HG02571 (cell line): ENCODE measurements at regions not wholly inside any gene's neighbourhood (a gene's known extent, or its start where the extent isn't known, plus 50 kb on each side); places are given as distances from the start of the nearest gene placed in this dataset.
"Not testable (repeated sequence)": the region's sequence is repeated elsewhere in the genome, so short reads cannot be mapped to it uniquely, and the experiment has no call there.

ENCODE experiments used
- ATAC-seq: cut with Tn5 transposase; IDR thresholded peaks from one replicate; pipeline ENCODE4 v1.9.1; 2021; ENCODE audit warnings: mild to moderate bottlenecking, moderate library complexity; ENCODE audit not compliant: unreplicated experiment

- ATAC-seq: no peak
Observed at GRCh38 chr3:70658513-70659310, 346.3 kb upstream of the MDFIC2 start.

GRCh38 chr3:70657454-70657853 lies 345.0 kb upstream of the MDFIC2 start:
- ATAC-seq: no peak

GRCh38 chr3:70647823-70648222 lies 335.4 kb upstream of the MDFIC2 start:
- ATAC-seq: no peak

DNA sequence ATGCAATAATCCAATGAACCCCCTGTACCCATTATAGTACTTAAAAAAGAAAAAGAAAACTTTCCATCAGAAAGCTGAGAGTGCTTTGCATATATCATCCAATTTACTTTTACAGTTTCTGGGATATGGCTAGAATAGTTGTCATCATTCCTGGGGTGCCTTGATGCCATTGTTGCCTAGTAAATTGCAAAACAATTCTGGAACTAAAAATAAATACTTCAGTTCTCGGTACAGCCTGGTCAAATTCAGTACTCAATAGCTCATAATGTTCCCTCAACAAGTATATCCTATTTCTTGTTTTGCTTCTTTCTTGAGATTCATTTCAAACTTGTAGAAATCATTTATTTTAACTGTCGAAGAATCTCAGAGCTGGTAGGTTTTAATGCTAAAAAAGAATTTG lies 334.7 kb upstream of the MDFIC2 start:
- no peak for ATAC-seq

DNA sequence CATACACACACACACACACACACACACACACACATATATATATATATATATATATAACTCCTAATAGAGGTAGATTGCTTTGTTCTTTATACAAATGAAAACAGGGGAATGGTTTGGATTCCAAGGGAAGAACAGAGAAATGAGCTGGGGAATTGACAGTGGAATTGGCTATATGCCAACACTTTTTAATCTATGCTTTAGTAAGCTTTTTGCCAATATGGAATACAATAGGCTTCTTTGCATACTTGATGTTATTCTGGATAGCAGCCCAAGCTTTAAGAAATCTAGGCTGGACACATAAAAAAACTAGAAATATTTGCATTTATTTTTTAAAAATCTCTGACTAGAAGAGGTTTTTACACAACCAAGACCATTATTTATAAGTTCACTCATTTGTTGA lies 334.2 kb upstream of the MDFIC2 start:
- ATAC-seq: no peak

- no peak for ATAC-seq
Observed at GRCh38 chr3:70640481-70640880, 328.0 kb upstream of the MDFIC2 start.

DNA sequence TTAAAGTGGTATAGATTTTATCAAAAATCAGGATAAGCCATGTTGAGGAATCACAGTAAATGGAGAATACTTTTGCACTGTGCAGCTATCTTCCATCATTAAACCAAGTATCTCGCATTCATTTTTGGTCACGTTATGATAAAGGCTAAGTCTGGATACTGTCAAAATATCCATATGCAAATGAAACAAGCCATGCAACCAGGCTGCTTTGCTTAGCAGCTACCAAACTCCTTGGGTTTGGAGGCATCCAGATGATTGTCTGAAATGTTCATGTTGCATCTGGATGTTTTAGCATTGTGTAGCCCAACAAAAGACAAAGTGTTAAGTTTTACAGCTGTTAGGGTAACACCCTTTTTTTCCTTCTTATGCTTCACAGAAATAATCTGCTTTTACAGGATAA lies 322.9 kb upstream of the MDFIC2 start:
- no peak for ATAC-seq

- ATAC-seq: no peak
Observed at GRCh38 chr3:70631716-70632307, 319.4 kb upstream of the MDFIC2 start.

GRCh38 chr3:70621451-70621850 lies 309.0 kb upstream of the MDFIC2 start:
- ATAC-seq: no peak

DNA sequence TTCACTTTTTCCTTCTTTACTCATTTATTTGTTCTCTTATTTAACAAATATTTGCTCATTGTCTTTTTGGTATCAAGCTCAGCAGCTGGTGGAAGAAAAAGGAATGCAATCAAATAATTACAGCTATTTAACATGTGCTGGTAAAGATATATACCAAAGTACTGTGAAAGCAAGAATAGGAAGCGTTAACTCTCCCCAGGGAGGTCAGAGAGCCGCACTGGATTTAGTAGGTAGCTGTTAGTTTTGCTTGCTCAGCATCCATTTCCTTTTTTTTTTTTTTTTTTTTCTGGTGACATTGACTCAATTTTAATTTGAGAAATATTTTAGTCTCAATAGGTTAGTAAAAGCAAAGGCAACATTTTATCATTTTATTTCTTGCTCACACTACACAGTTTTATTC lies 308.5 kb upstream of the MDFIC2 start:
- no peak for ATAC-seq

- ATAC-seq: no peak
Observed at GRCh38 chr3:70620367-70620766, 307.9 kb upstream of the MDFIC2 start.

DNA sequence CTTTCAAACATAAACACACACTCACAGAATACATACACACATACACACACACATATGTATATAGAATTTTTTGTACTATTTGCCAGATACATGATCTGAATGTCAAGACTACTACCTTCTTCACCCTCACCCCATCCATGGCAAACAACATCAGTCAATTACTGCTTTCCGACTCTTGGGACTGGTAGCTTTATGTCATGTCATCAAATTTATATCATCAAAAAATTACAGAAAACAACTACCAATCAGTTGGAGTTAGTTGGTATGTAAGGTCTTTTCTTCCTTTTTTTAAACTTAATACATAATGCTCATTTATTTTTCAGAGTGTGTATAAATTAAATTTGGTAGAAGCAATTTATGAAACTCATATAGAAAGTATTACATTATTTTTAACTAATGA lies 305.7 kb upstream of the MDFIC2 start:
- ATAC-seq: no peak

GRCh38 chr3:70617349-70617748 lies 304.9 kb upstream of the MDFIC2 start:
- not testable (repeated sequence) for ATAC-seq

DNA sequence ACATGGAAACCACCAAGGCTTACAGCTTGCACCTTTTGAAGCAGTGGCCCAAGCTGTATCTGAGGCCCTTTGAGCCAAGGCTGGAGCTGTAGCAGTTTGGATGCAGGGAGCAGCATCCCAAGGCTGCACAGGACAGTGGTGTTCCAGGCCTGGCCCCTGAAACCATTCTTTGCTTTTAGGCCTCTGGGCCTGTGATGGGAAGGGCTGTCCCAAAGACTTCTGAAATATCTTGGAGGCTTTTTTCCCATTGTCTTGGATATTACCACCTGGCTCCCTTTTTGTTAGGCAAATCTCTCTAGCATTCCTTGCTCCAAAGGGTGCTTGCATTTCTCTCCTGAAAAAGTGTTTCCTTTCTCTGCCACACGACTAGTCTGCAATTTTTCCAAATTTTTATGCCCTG lies 302.8 kb upstream of the MDFIC2 start:
- ATAC-seq: no peak

DNA sequence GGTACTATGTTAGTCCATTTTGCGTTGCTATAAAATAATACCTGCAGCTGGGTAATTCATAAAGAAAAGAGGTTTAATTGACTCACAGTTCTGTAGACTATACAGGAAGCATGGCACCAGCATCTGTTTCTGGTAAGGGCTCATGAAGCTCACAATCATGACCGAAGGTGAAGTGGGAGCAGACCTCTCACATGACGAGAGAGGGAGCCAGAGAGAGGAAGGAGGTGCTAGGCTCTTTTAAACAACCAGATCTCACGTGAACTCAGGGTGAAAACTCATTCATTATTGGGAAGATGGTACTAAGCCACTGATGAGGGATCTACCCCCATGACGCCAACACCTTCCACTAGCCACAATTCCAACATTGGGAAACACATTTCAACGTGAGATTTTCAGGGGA lies 301.7 kb upstream of the MDFIC2 start:
- no peak for ATAC-seq

DNA sequence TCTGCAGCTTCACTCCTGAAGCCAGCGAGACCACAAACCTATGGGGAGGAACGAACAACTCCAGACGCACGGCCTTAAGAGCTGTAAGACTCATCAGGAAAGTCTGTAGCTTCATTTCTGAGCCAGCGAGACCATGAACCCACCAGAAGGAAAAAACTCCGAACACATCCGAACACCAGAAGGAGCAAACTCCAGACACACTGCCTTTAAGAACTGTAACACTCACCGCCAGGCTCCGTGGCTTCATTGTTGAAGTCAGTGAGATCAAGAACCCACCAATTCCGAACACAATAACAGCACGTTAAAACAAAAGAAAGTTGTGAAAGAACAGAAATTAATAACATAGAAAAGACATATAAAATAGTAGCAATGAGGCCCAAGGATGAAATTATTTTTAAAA lies 300.5 kb upstream of the MDFIC2 start:
- ATAC-seq: no peak

GRCh38 chr3:70611667-70612277 lies 299.3 kb upstream of the MDFIC2 start:
- not testable (repeated sequence) for ATAC-seq

- no peak for ATAC-seq
Observed at GRCh38 chr3:70608434-70608833, 296.0 kb upstream of the MDFIC2 start.

DNA sequence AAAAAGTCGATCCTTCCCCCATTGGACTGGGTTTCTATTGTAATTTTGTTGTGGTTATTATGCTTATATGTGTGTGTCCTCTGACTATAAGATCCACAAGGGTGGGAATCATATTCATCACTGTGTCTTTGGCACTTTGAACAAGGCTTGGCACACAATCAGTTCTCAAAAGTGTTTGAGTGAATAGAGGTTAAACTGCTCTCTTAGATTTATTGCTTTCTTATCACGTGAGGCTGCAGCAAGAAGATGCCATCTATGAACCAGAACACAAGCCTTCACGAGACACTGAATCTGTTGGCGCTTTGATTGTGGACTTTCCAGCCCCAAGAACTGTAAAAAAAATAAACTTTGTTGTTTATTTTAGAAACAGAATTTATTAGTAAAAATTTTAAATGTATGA lies 295.0 kb upstream of the MDFIC2 start:
- no peak for ATAC-seq

DNA sequence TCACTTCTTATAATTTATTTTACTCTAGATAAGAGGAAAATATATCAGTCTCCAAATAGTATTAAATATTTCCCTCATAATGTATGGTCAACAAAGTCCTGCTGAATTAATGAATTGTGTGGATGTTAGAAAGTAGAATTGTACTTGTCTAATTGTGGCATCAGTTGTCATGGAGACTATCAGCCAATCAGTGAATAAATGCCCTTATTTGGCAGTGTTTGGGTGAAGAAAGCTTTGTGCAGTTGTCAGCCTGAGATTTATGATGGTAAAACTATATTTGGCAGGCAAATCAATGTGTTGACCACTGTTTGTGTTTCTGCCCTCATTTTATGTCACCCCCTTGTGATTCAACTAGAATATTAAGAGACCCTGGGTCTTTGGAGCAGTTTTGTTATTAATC lies 293.6 kb upstream of the MDFIC2 start:
- no peak for ATAC-seq

DNA sequence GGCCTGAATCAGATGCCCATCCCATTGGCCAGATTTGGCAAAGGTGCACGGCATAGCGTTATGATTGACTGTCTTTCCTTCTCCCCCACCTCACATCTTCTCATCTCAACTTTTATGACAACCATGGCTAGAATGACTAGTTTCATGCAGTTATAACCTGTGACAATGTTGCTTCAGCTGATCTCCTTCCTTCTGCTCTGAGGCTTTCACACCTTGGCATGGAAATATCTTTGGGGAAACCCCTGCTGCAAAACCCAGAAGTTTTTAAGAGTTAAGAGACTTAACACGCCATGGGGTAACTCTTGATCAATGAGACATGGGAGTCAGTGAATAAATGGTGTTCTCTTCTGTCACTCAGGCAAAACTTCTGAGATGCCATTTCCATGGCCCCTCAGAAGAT lies 290.7 kb upstream of the MDFIC2 start:
- ATAC-seq: no peak

GRCh38 chr3:70597312-70597711 lies 284.9 kb upstream of the MDFIC2 start:
- no peak for ATAC-seq
